H1 (cell line): ENCODE measurements at regions not wholly inside any gene's neighbourhood (a gene's known extent, or its start where the extent isn't known, plus 50 kb on each side); places are given as distances from the start of the nearest gene placed in this dataset.

Source experiments
- CTCF ChIA-PET: fragments of 300-600 bp; sonication (Branson Sonifier 250); formaldehyde crosslinking; loops from one replicate; lab custom pipeline; 2021; ENCODE audit not compliant: partially characterized antibody; lab: Charles Lee
- POLR2A ChIA-PET: fragments of 300-600 bp; sonication (Branson Sonifier 250); formaldehyde crosslinking; loops from one replicate; lab custom pipeline; 2021; ENCODE audit warnings: inconsistent platforms; ENCODE audit not compliant: partially characterized antibody; lab: Charles Lee
- DNase-seq, 2 experiments: peaks; one replicate each; pipeline versions ENCODE4 v3.0.0 to v3.0.0-alpha.2; 2010 to 2022; ENCODE audit warnings: low spot score in 2 of 2, low read depth in 1 of 2, mixed read lengths in 1 of 2
- FAIRE-seq: peaks from 2 replicates; lab custom pipeline; 2011; peaks lifted over from hg19 to GRCh38; lab: Jason Lieb, UNC
- H2AFZ ChIP-seq: 2 replicates; pipeline ENCODE4 v1.8.1; 2012; ENCODE audit warnings: low read length, inconsistent platforms
- H2AK5ac ChIP-seq: 2 replicates; pipeline ENCODE4 v1.6.1; 2013; ENCODE audit warnings: low read depth, low read length
- H2BK120ac ChIP-seq: replicated peaks from 2 replicates; pipeline ENCODE3; 2013; ENCODE audit warnings: low read depth, low read length, inconsistent platforms
- H2BK12ac ChIP-seq: 2 replicates; pipeline ENCODE4 v1.6.1; 2013; ENCODE audit warnings: low read depth, low read length
- H2BK15ac ChIP-seq: 2 replicates; pipeline ENCODE4 v1.6.1; 2013; ENCODE audit warnings: low read length
- H2BK20ac ChIP-seq: 2 replicates; pipeline ENCODE4 v1.6.1; 2013; ENCODE audit warnings: low read length
- H2BK5ac ChIP-seq: 2 replicates; pipeline ENCODE4 v1.6.1; 2013; ENCODE audit warnings: low read depth, low read length
- H3K14ac ChIP-seq: 2 replicates; pipeline ENCODE4 v1.6.1; 2013; ENCODE audit warnings: inconsistent platforms; ENCODE audit not compliant: insufficient read length
- H3K18ac ChIP-seq: 2 replicates; pipeline ENCODE4 v1.6.1; 2013; ENCODE audit warnings: low read length; ENCODE audit errors: extremely low read depth
- H3K23ac ChIP-seq: 2 replicates; pipeline ENCODE4 v1.6.1; 2013; ENCODE audit warnings: inconsistent platforms; ENCODE audit not compliant: insufficient read length
- H3K23me2 ChIP-seq: 2 replicates; pipeline ENCODE4 v1.6.1; 2013; ENCODE audit warnings: low read depth, low read length
- H3K27ac ChIP-seq: 2 replicates; pipeline ENCODE4 v1.6.1; 2011; ENCODE audit warnings: low read depth, low read length, inconsistent platforms
- H3K27me3 ChIP-seq, 4 experiments: replicated peaks in 1 of 4; 1 replicate in 1 of 4; 2 replicates in 3 of 4; pipeline versions ENCODE4 v1.6.1 to v1.8.1; 2011 to 2013; ENCODE audit warnings: low read length in 3 of 4, mild to moderate bottlenecking in 3 of 4, inconsistent platforms in 2 of 4, mixed read lengths in 2 of 4, moderate library complexity in 1 of 4; ENCODE audit not compliant: control insufficient read depth in 3 of 4, insufficient read depth in 3 of 4; ENCODE audit errors: extremely low read depth in 1 of 4
- H3K36me3 ChIP-seq, 4 experiments: 2 replicates each; pipeline versions ENCODE4 v1.6.1 to v1.8.1; 2011 to 2013; ENCODE audit warnings: mild to moderate bottlenecking in 4 of 4, low read length in 3 of 4, moderate library complexity in 2 of 4, control low read depth in 1 of 4, inconsistent platforms in 1 of 4; ENCODE audit not compliant: insufficient read depth in 4 of 4, control insufficient read depth in 2 of 4
- H3K4ac ChIP-seq: replicated peaks from 2 replicates; pipeline ENCODE3; 2013; ENCODE audit warnings: low read length, low read depth, mixed read lengths, inconsistent platforms; ENCODE audit not compliant: insufficient read length
- H3K4me1 ChIP-seq, 4 experiments: replicated peaks in 1 of 4; 1 replicate in 1 of 4; 2 replicates in 3 of 4; pipeline versions ENCODE4 v1.6.1 to v1.8.1; 2011 to 2013; ENCODE audit warnings: low read length in 3 of 4, inconsistent platforms in 2 of 4, mixed read lengths in 1 of 4; ENCODE audit not compliant: insufficient read depth in 4 of 4, control insufficient read depth in 3 of 4
- H3K4me2 ChIP-seq, 2 experiments: 2 replicates each; pipeline versions ENCODE4 v1.6.1 to v1.8.1; 2011 to 2013; ENCODE audit warnings: low read depth in 2 of 2, low read length in 2 of 2, control low read depth in 1 of 2, inconsistent platforms in 1 of 2, mild to moderate bottlenecking in 1 of 2; ENCODE audit not compliant: insufficient read depth in 1 of 2
- H3K4me3 ChIP-seq, 4 experiments: fragments of 200-600, 300-600 bp in 1 of 4; sonication (generic), shearing (Covaris generic), sonication (Bioruptor Twin) in 1 of 4; 2 replicates each; pipeline versions ENCODE4 v1.5.1 to v1.8.1; 2011 to 2016; ENCODE audit warnings: low read length in 4 of 4, low read depth in 3 of 4, control low read depth in 2 of 4, inconsistent platforms in 2 of 4, mild to moderate bottlenecking in 2 of 4, mixed read lengths in 1 of 4, moderate library complexity in 1 of 4; ENCODE audit not compliant: insufficient read depth in 2 of 4; ENCODE audit errors: extremely low read depth in 1 of 4
- H3K56ac ChIP-seq: replicated peaks from 2 replicates; pipeline ENCODE3; 2013; ENCODE audit warnings: low read depth, mild to moderate bottlenecking, mixed read lengths, low read length, inconsistent platforms; ENCODE audit not compliant: insufficient read length
- H3K79me1 ChIP-seq: 2 replicates; pipeline ENCODE4 v1.6.1; 2013; ENCODE audit warnings: low read depth, low read length, control low read depth
- H3K79me2 ChIP-seq, 2 experiments: 2 replicates each; pipeline versions ENCODE4 v1.6.1 to v1.8.1; 2012 to 2013; ENCODE audit warnings: low read length in 2 of 2, mild to moderate bottlenecking in 2 of 2, inconsistent platforms in 1 of 2; ENCODE audit not compliant: insufficient read depth in 2 of 2, control insufficient read depth in 1 of 2
- H3K9ac ChIP-seq, 4 experiments: replicated peaks in 1 of 4; 1 replicate in 1 of 4; 2 replicates in 3 of 4; pipeline versions ENCODE4 v1.6.1 to v1.8.1; 2011 to 2013; ENCODE audit warnings: low read depth in 3 of 4, low read length in 3 of 4, control low read depth in 2 of 4, mild to moderate bottlenecking in 2 of 4, moderate library complexity in 2 of 4, inconsistent platforms in 1 of 4; ENCODE audit errors: extremely low read depth in 1 of 4
- H3K9me3 ChIP-seq, 2 experiments: 2 replicates each; pipeline versions ENCODE4 v1.6.1 to v1.8.1; 2012 to 2013; ENCODE audit warnings: mild to moderate bottlenecking in 2 of 2, moderate library complexity in 2 of 2, control low read depth in 1 of 2, inconsistent platforms in 1 of 2, low read depth in 1 of 2, low read length in 1 of 2, mixed read lengths in 1 of 2; ENCODE audit not compliant: insufficient read depth in 2 of 2
- H4K20me1 ChIP-seq, 2 experiments: replicated peaks in 1 of 2; 2 replicates each; pipeline versions ENCODE3 to v1.8.1; 2011 to 2013; ENCODE audit warnings: inconsistent platforms in 2 of 2, low read length in 2 of 2, mild to moderate bottlenecking in 1 of 2; ENCODE audit not compliant: insufficient read depth in 2 of 2, control insufficient read depth in 1 of 2
- H4K5ac ChIP-seq: 2 replicates; pipeline ENCODE4 v1.6.1; 2013; ENCODE audit warnings: low read length, low read depth, mixed read lengths, inconsistent platforms; ENCODE audit not compliant: insufficient read length
- H4K8ac ChIP-seq: 2 replicates; pipeline ENCODE4 v1.8.0; 2013; ENCODE audit warnings: mild to moderate bottlenecking, moderate library complexity, low read length, inconsistent platforms; ENCODE audit not compliant: insufficient read depth; ENCODE audit errors: extremely low read depth
- H4K91ac ChIP-seq: replicated peaks from 2 replicates; pipeline ENCODE3; 2013; ENCODE audit warnings: low read length, mixed read lengths, inconsistent platforms; ENCODE audit not compliant: insufficient read length
- BRCA1 ChIP-seq: IDR thresholded peaks from 2 replicates; pipeline ENCODE4 v1.6.1; 2012; ENCODE audit warnings: low read depth, low read length, improper control_type of control experiment
- CEBPB ChIP-seq: IDR thresholded peaks from 2 replicates; pipeline ENCODE4 v1.6.1; 2012; ENCODE audit warnings: low read depth, low read length
- CREB1 ChIP-seq: IDR thresholded peaks from 2 replicates; pipeline ENCODE4 v1.6.1; 2012; ENCODE audit warnings: inconsistent platforms
- EZH2 ChIP-seq: fragments of 200-600 bp; sonication (generic); IDR thresholded peaks from 2 replicates; pipeline ENCODE4 v1.7.1; 2012; ENCODE audit warnings: low read depth, mild to moderate bottlenecking, moderate library complexity, low read length, inconsistent platforms; ENCODE audit not compliant: severe bottlenecking
- HDAC6 ChIP-seq: IDR thresholded peaks from one replicate; pipeline ENCODE4 v1.7.1; 2012; ENCODE audit warnings: low read depth, mild to moderate bottlenecking, inconsistent platforms, low read length, moderate library complexity
- NANOG ChIP-seq: IDR thresholded peaks from 2 replicates; pipeline ENCODE4 v1.6.1; 2011; ENCODE audit warnings: low read length, low read depth, mild to moderate bottlenecking, inconsistent platforms; ENCODE audit not compliant: insufficient read depth, poor library complexity, severe bottlenecking
- NRF1 ChIP-seq: IDR thresholded peaks from 2 replicates; pipeline ENCODE4 v1.6.1; 2011; ENCODE audit warnings: mild to moderate bottlenecking, low read depth, low read length, improper control_type of control experiment
- SIN3A ChIP-seq, 2 experiments: IDR thresholded peaks in 1 of 2; conservative IDR thresholded peaks in 1 of 2; 2 replicates each; pipeline ENCODE4 v1.6.1; 2011 to 2012; ENCODE audit warnings: low read length in 2 of 2, improper control_type of control experiment in 1 of 2, low read depth in 1 of 2, mild to moderate bottlenecking in 1 of 2
- SP2 ChIP-seq: IDR thresholded peaks from 2 replicates; pipeline ENCODE4 v1.6.1; 2012; ENCODE audit warnings: mild to moderate bottlenecking, low read length, inconsistent platforms
- SUZ12 ChIP-seq: fragments of 200-600 bp; sonication (generic); IDR thresholded peaks from 2 replicates; pipeline ENCODE4 v1.6.1; 2012; ENCODE audit warnings: mild to moderate bottlenecking, inconsistent platforms, low read length, moderate library complexity, mixed read lengths
- TAF1 ChIP-seq: IDR thresholded peaks from 2 replicates; pipeline ENCODE4 v1.6.1; 2011; ENCODE audit warnings: mild to moderate bottlenecking, low read depth, low read length
- WGBS, 2 experiments: shearing (Covaris generic) in 1 of 2; methylation state at CpG; one replicate each; pipeline versions ENCODE4 v1.1.6 to v1.1.7; 2013 to 2015; ENCODE audit warnings: low lambda C conversion rate in 2 of 2, mixed read lengths in 2 of 2, inconsistent platforms in 1 of 2, low coverage in 1 of 2, missing lambda C conversion rate in 1 of 2; ENCODE audit not compliant: insufficient replicate concordance in 2 of 2, insufficient coverage in 1 of 2, insufficient read length in 1 of 2; ENCODE audit errors: extremely low coverage in 1 of 2, missing lambda C conversion rate in 1 of 2; 5-methylcytosine and 5-hydroxymethylcytosine counted together
- TF ChIP-seq, protein P1 (sequence below): IDR thresholded peaks from 2 replicates; pipeline ENCODE4 v1.6.1; 2012; ENCODE audit warnings: inconsistent platforms

GRCh38 chr3:127480196-127480954 is 110.2 kb downstream of the TPRA1 start:
- Histone ChIP-seq H2BK12ac (no peak overlapping the region), H3K56ac (no peak overlapping the region), H3K79me2 (no peaks in the 10 kb centered on the region), H3K27ac (no peak overlapping the region), H3K79me1 (no peaks in the 10 kb centered on the region), H3K14ac (no peak overlapping the region), H3K9ac (no peak overlapping the region), H3K4ac (no peak overlapping the region), H2AFZ (no peak overlapping the region), H2BK120ac (no peak overlapping the region), H4K5ac (no peak overlapping the region), H3K23me2 (no peaks in the 10 kb centered on the region; the same call in 1 of the 2 replicates), H3K23ac (no peak overlapping the region), H4K91ac (no peak overlapping the region), H3K4me1 (peaks cover 0 to 6% (median 4%) of the 10 kb centered on the region in 4 experiments; a peak in 4 of 7 replicates), H2AK5ac (no peak overlapping the region), H2BK15ac (no peak overlapping the region), H3K4me2 (no peak overlapping the region), H4K8ac (no peak overlapping the region), H3K36me3 (no peaks in the 10 kb centered on the region), H3K18ac (no peak overlapping the region), H3K27me3 (no peaks in the 10 kb centered on the region), H2BK5ac (no peak overlapping the region), H4K20me1 (no peaks in the 10 kb centered on the region), H3K4me3 (no peak overlapping the region), H2BK20ac (no peak overlapping the region), H3K9me3 (no peaks in the 10 kb centered on the region)
- no peak for DNase-seq
- FAIRE-seq = no peak
- TF ChIP-seq HDAC6 (no peak), SIN3A (conservative IDR thresholded peaks at IDR 0.05 in 1 of 2, IDR thresholded peaks at IDR 0.05 in 1 of 2; ENCODE audit: low read depth in 1 of 2, low read length in 2 of 2) (no peak), CEBPB (no peak), EZH2 (no peak), CREB1 (no peak), NANOG (no peak), SUZ12 (no peak), BRCA1 (no peak), TAF1 (no peak), SP2 (no peak), NRF1 (no peak)
- TF ChIP-seq, protein P1, sequence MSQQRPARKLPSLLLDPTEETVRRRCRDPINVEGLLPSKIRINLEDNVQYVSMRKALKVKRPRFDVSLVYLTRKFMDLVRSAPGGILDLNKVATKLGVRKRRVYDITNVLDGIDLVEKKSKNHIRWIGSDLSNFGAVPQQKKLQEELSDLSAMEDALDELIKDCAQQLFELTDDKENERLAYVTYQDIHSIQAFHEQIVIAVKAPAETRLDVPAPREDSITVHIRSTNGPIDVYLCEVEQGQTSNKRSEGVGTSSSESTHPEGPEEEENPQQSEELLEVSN = no peak
- WGBS, 2 experiments = 83% methylated on average over 9 of the region's 9 CpGs; no CpG with 5 or more reads in 1 of the 2 experiments
- ChIA-PET CTCF (interaction anchor here (0.7 to 5.0 kb wide), 6 partner anchors 8 to 743 kb away, joined by 3 to 33 read pairs (median 4); no protein-coding TSS in a partner anchor), POLR2A (interaction anchor here (0.9 kb wide), 1 partner anchor 65 kb away, joined by 3 read pairs; no protein-coding TSS in a partner anchor)
